Hepatocyte (in vitro differentiated cells): ENCODE measurements at regions not wholly inside any gene's neighbourhood (a gene's known extent, or its start where the extent isn't known, plus 50 kb on each side); places are given as distances from the start of the nearest gene placed in this dataset.

Experiments used
- DNase-seq: peaks from one replicate; pipeline ENCODE4 v3.0.0-alpha.2; 2016; ENCODE audit warnings: low spot score
- H2AFZ ChIP-seq: fragments of 200-600 bp; sonication (generic); 2 replicates; pipeline ENCODE4 v1.6.0; 2016; ENCODE audit warnings: antibody characterized with exemption, mild to moderate bottlenecking
- H3K27ac ChIP-seq: fragments of 200-600 bp; sonication (generic); 2 replicates; pipeline ENCODE4 v1.5.1; 2016; ENCODE audit warnings: mild to moderate bottlenecking
- H3K27me3 ChIP-seq: fragments of 200-600 bp; sonication (generic); 2 replicates; pipeline ENCODE4 v1.6.1; 2016
- H3K36me3 ChIP-seq: fragments of 200-600 bp; sonication (generic); replicated peaks from 2 replicates; pipeline ENCODE4 v1.5.1; 2016; ENCODE audit warnings: low read depth; ENCODE audit not compliant: insufficient read depth
- H3K4me1 ChIP-seq: fragments of 200-600 bp; sonication (generic); 2 replicates; pipeline ENCODE4 v1.5.1; 2016; ENCODE audit warnings: mild to moderate bottlenecking, moderate library complexity; ENCODE audit not compliant: insufficient read depth
- H3K4me2 ChIP-seq: fragments of 200-600 bp; sonication (generic); 2 replicates; pipeline ENCODE4 v1.6.0; 2016
- H3K4me3 ChIP-seq: fragments of 200-600 bp; sonication (generic); 2 replicates; pipeline ENCODE4 v1.5.1; 2016; ENCODE audit warnings: mild to moderate bottlenecking
- H3K79me2 ChIP-seq: fragments of 200-600 bp; sonication (generic); 2 replicates; pipeline ENCODE4 v1.6.0; 2017; ENCODE audit warnings: mild to moderate bottlenecking
- H3K9me2 ChIP-seq: fragments of 200-600 bp; sonication (generic); replicated peaks from 2 replicates; pipeline ENCODE4 v1.6.0; 2017; ENCODE audit warnings: mild to moderate bottlenecking; ENCODE audit not compliant: insufficient read depth
- H3K9me3 ChIP-seq: fragments of 200-600 bp; sonication (generic); 2 replicates; pipeline ENCODE4 v1.5.1; 2016; ENCODE audit warnings: low read depth, mild to moderate bottlenecking
- H4K20me1 ChIP-seq: fragments of 200-600 bp; sonication (generic); 2 replicates; pipeline ENCODE4 v1.6.0; 2016; ENCODE audit warnings: mild to moderate bottlenecking; ENCODE audit not compliant: insufficient read depth, poor library complexity, severe bottlenecking
- EZH2 ChIP-seq: fragments of 200-600 bp; sonication (generic); IDR thresholded peaks from 2 replicates; pipeline ENCODE4 v1.6.1; 2016; ENCODE audit warnings: antibody characterized with exemption, mild to moderate bottlenecking, borderline replicate concordance
- EZH2phosphoT487 ChIP-seq: fragments of 200-600 bp; sonication (generic); IDR thresholded peaks from one replicate; pipeline ENCODE4 v1.6.1; 2018; ENCODE audit warnings: antibody characterized with exemption, mild to moderate bottlenecking, low read depth, moderate library complexity; ENCODE audit not compliant: unreplicated experiment, severe bottlenecking
- WGBS: methylation state at CpG from one replicate; pipeline ENCODE4 v1.1.6; 2016; ENCODE audit warnings: low lambda C conversion rate; ENCODE audit errors: missing lambda C conversion rate; 5-methylcytosine and 5-hydroxymethylcytosine counted together
- TF ChIP-seq, protein P1 (sequence below): fragments of 200-600 bp; sonication (generic); IDR thresholded peaks from 2 replicates; pipeline ENCODE4 v1.5.1; 2016; ENCODE audit warnings: antibody characterized with exemption, mild to moderate bottlenecking; ENCODE audit not compliant: poor library complexity

DNA sequence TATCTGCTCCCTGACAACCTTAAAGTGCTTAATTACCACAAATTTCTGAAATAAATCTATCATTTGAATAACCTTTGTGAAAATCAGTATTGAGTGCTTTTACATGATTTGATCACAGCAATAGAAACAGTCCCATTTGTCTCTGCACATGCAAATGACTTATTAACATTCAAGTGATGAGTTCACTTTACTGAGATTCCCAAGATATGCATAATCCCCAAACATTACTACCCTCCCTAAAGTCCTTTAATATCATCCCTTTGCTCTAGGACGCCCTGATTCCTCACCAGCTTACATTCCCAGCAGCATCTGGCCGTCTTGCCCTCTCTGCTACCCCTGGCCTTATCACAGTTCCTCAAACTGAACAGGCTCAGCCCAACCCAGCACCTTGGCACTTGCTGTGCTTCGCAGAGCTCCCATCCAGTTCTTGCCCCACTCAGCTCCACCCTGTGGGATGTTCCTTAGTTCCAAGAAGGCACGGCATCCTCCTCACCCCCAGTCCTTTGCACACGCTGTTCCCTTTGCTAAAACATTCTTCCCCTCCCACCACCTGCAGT is 347.5 kb downstream of the PREX1 start:
- H3K79me2 ChIP-seq: no peaks in the 10 kb centered on the region
- H3K27me3 ChIP-seq: peaks cover 10% of the 10 kb centered on the region
- TF ChIP-seq EZH2phosphoT487 (no peak), EZH2 (no peak)
- TF ChIP-seq, protein P1, sequence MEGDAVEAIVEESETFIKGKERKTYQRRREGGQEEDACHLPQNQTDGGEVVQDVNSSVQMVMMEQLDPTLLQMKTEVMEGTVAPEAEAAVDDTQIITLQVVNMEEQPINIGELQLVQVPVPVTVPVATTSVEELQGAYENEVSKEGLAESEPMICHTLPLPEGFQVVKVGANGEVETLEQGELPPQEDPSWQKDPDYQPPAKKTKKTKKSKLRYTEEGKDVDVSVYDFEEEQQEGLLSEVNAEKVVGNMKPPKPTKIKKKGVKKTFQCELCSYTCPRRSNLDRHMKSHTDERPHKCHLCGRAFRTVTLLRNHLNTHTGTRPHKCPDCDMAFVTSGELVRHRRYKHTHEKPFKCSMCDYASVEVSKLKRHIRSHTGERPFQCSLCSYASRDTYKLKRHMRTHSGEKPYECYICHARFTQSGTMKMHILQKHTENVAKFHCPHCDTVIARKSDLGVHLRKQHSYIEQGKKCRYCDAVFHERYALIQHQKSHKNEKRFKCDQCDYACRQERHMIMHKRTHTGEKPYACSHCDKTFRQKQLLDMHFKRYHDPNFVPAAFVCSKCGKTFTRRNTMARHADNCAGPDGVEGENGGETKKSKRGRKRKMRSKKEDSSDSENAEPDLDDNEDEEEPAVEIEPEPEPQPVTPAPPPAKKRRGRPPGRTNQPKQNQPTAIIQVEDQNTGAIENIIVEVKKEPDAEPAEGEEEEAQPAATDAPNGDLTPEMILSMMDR: no peak
- no peak overlapping the region for H3K27ac ChIP-seq
- H4K20me1 ChIP-seq: no peaks in the 10 kb centered on the region
- no peak overlapping the region for H3K4me3 ChIP-seq
- whole genome bisulfite sequencing: 78% methylated on average over 5 of the region's 5 CpGs
- no peaks in the 10 kb centered on the region for H3K9me2 ChIP-seq
- no peak for DNase-seq
- H3K9me3 ChIP-seq: no peaks in the 10 kb centered on the region
- no peaks in the 10 kb centered on the region for H3K4me1 ChIP-seq
- H3K4me2 ChIP-seq: no peak overlapping the region
- no peaks in the 10 kb centered on the region for H3K36me3 ChIP-seq
- H2AFZ ChIP-seq: no peak overlapping the region

DNA sequence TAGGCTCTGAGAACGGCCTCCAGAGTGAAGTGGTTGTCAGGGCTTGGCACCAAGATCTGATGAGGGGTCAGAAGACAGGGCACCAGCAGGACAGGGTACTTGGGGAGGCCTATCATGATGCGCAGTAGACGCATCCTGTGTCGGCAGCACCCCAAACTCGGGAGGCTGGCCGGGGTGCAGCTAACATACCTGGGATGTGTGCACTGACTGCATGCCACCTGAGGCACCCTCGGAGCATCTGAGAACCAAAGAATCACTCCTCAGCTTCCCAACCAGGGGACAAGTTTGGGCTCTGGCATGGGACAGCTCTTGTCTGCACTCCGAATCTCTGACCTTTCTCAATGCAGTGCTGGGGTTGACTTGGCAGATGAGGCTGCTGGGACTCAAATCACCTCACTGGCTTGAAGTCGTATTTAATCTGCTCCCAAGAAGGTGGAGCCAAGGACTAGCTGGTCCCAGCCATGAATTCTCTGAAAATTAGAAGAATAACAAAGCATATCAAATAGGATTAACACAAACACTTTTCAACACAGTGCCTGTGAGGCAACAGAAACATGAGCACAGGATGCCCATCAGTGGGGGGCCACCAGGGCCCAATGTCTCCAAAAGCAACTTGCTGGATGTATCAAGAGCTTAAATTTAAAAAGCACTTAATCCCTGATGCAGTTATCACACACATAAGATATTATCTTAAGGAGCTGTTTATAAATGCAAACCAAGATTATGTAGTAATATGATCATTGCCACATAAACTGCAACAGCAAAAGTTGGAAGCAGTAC is 348.8 kb downstream of the PREX1 start:
- WGBS: 91% methylated on average over 9 of the region's 9 CpGs
- Histone ChIP-seq H3K4me3 (no peak overlapping the region), H4K20me1 (no peaks in the 10 kb centered on the region), H2AFZ (no peak overlapping the region), H3K27me3 (peaks cover 16% of the 10 kb centered on the region), H3K79me2 (no peaks in the 10 kb centered on the region), H3K9me3 (no peaks in the 10 kb centered on the region), H3K9me2 (no peaks in the 10 kb centered on the region), H3K4me1 (no peaks in the 10 kb centered on the region), H3K4me2 (no peak overlapping the region), H3K36me3 (no peaks in the 10 kb centered on the region), H3K27ac (no peak overlapping the region)
- TF ChIP-seq EZH2phosphoT487 (no peak), EZH2 (no peak)
- TF ChIP-seq, protein P1: no peak
- no peak for DNase-seq

DNA sequence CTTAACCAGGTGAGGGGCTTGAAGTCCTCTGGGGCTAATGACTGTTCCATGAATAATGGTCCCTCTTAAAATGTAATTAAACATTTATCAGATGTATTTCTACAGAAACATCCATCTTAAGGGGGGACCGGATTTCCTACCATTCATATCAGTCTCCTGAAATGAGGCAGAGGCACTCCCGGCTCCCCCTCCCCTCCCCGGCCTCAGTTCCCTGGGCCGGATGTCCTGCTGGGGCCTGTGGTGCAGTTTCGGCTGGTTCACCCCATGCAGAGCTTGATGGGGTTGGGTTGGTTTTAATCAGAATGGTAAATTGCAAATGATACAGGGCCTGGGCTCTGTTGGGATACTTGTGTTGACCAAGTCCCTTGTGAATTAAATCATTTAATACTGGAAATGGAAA is 349.4 kb downstream of the PREX1 start:
- Histone ChIP-seq H3K9me3 (no peaks in the 10 kb centered on the region), H4K20me1 (no peaks in the 10 kb centered on the region), H3K9me2 (no peaks in the 10 kb centered on the region), H3K36me3 (no peaks in the 10 kb centered on the region), H3K27me3 (peaks cover 16% of the 10 kb centered on the region), H3K27ac (no peak overlapping the region), H3K4me3 (no peak overlapping the region), H3K79me2 (no peaks in the 10 kb centered on the region), H3K4me1 (no peaks in the 10 kb centered on the region), H3K4me2 (no peak overlapping the region), H2AFZ (no peak overlapping the region)
- no peak for DNase-seq
- no peak for TF ChIP-seq EZH2phosphoT487
- TF ChIP-seq, protein P1: no peak
- no peak for TF ChIP-seq EZH2
- 85% methylated on average over 5 of the region's 5 CpGs for WGBS
